Stimulated activated CD4-positive, alpha-beta T cell treated with anti-CD3 and anti-CD28 coated beads, Interleukin-15, amount 100 ng/mL, for 48 hours (primary cell): ENCODE measurements at regions not wholly inside any gene's neighbourhood (a gene's known extent, or its start where the extent isn't known, plus 50 kb on each side); places are given as distances from the start of the nearest gene placed in this dataset.
"Not testable (repeated sequence)": the region's sequence is repeated elsewhere in the genome, so short reads cannot be mapped to it uniquely, and the experiment has no call there.

ENCODE experiments used
- DNase-seq, 2 donors: peaks; one replicate each; pipeline ENCODE4 v3.0.0-alpha.2; 2020; ENCODE audit warnings: low read depth in 2 of 2

GRCh38 chr21:6093870-6094269 lies 4427.5 kb upstream of the TPTE start:
- not testable (repeated sequence) for DNase-seq

DNA sequence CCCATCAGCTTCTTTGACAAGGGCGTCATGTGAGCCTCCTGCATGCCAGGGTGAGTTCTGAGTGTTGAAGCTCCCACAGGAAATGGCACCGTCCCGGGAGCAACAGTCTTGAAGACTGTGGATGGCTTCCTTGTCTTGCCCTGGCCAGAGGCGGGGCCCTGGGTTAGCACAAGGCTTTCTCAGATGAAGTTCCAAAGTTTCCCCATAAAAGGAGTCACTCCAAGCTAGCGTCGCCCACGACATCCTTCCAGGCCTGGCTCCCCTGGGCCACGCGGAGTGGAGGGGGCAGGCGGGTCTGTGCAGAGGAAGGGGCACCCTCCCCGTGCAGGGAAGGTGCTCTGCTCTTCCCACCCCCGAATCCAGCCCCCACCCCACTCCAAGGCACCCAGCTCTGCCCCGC lies 4426.1 kb upstream of the TPTE start:
- DNase-seq: not testable (repeated sequence)

- DNase-seq: not testable (repeated sequence)
Observed at GRCh38 chr21:6096560-6097424, 4424.6 kb upstream of the TPTE start.

GRCh38 chr21:6097736-6098135 lies 4423.6 kb upstream of the TPTE start:
- not testable (repeated sequence) for DNase-seq

DNA sequence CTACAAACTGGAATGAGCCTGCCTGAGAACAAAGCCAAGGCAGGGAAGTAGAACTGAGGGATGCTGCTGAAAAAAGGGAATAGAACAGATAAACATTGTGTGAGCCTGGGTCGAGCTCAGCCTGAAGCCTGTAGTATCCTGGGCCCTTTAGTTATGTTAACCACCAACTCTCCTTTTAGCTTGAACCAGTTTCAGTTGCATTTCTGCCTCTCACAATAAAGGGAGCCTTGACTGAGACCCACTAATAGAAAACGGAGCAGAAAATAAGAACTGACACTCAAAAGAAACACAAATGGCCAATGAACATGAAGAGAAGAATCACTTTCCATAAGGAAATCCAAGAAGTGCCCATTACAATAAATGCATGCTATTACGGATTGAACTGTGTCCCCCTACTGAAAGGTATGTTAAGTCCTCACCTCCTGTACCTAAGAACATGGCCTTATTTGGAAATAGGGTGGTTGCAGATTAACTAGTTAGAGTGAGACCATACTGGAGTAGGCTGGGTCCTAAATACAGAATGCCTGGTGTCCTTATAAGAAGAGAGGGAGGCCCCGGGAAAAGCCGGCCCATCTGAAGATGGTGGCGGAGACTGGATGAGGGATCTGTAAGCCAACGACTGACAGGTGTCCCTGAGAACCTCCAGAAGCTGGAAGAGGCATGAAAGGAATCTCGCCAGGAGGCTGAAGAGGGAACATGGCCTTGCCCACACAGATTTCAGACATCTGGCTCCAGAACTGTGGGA lies 4423.0 kb upstream of the TPTE start:
- DNase-seq: not testable (repeated sequence)

- not testable (repeated sequence) for DNase-seq
Observed at GRCh38 chr21:6101588-6101987, 4419.8 kb upstream of the TPTE start.

GRCh38 chr21:6104546-6104945 lies 4416.8 kb upstream of the TPTE start:
- DNase-seq: not testable (repeated sequence)

GRCh38 chr21:6106686-6107567 lies 4414.5 kb upstream of the TPTE start:
- not testable (repeated sequence) for DNase-seq

- not testable (repeated sequence) for DNase-seq
Observed at GRCh38 chr21:6108894-6109293, 4412.5 kb upstream of the TPTE start.

DNA sequence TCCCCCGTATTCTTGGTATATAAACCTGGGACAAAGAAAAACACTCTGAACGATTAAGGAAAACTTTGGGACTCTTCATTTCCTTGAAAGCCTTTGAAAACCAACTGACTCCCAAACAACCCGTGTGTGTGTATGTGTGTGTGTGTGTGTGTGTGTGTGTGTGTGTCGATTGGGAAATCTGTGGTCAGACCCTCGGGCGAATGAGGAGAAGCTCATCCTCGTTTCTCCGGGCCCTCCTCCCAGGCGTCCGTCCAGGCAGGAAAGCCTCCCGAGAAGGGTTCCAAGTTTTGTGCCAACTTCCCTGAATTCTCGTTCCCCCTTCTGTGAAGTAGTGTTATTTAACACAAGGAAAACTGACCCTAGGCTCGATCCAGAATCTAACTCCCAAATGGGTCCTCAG lies 4411.6 kb upstream of the TPTE start:
- not testable (repeated sequence) for DNase-seq

GRCh38 chr21:6110716-6111343 lies 4410.6 kb upstream of the TPTE start:
- not testable (repeated sequence) for DNase-seq

- not testable (repeated sequence) for DNase-seq
Observed at GRCh38 chr21:6111354-6111753, 4410.0 kb upstream of the TPTE start.

- not testable (repeated sequence) for DNase-seq
Observed at GRCh38 chr21:6118336-6118735, 4403.0 kb upstream of the TPTE start.

DNA sequence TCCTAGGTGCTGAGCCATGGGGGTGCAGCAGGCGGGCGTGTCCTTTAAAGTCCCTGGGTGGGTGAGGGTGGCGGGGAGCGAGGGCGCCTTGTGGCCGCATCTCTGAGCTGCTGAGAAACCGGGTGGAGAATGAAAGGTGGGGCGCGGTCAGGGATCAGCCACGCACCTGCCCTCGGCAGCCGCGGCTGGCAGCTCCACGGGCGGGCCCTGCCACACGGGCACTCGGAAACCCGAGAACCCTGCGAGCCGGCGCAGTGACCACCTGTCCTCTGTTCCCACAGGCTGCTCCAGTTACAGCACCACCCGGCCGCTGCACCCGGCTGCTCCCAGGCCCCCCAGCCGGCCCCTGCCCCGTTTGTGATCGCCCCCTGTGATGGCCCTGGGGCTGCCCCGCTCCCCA lies 4400.5 kb upstream of the TPTE start:
- DNase-seq: not testable (repeated sequence)

GRCh38 chr21:6122629-6123028 lies 4398.8 kb upstream of the TPTE start:
- DNase-seq: not testable (repeated sequence)

GRCh38 chr21:6123224-6123623 lies 4398.2 kb upstream of the TPTE start:
- DNase-seq: not testable (repeated sequence)

DNA sequence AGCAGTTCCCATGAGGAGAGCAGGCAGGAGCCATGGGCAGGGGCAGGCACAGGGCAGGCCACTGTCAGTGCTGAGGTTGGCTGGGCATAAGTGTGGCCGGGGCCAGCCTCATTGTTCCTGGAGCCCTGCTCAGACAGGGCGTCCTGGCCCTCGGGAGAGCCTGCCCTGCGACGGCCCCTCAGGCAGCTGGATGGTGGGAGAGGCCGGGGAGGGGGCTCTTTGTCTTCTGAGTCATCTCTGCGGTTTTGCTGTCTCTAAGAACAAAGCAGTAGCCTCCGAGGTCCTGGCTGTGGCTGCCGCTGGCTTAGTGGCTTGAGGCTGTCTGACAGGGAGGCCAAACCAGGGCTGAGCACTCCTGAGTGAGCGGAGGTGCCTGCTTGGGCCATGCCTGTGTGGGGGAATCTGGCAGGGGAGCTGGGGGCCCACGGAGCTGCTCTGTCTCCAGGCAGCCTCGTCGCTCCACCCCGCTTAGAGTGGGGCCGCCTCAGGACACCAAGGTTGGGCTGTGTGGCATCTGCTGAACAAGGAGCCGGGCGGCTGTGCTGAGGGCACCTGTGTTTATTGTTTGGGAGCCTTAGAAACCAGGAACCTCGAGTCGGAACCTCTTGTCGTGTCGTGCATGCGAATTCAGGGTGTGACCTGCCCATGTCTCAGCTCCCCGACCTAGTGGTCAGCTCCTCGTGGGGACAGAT lies 4395.7 kb upstream of the TPTE start:
- not testable (repeated sequence) for DNase-seq

GRCh38 chr21:6126976-6127732 lies 4394.2 kb upstream of the TPTE start:
- DNase-seq: not testable (repeated sequence)

GRCh38 chr21:6130734-6131133 lies 4390.6 kb upstream of the TPTE start:
- not testable (repeated sequence) for DNase-seq

GRCh38 chr21:6133373-6133772 lies 4388.0 kb upstream of the TPTE start:
- DNase-seq: not testable (repeated sequence)
